ENCODE measurements at regions not wholly inside any gene's neighbourhood (a gene's known extent, or its start where the extent isn't known, plus 50 kb on each side); places are given as distances from the start of the nearest gene placed in this dataset.

GRCh38 chr3:83034806-83035703 is 1273.6 kb upstream of the GBE1 start:
- H3K4me3 Mint-ChIP-seq = no peak overlapping the region
- CTCF ChIA-PET = no interaction called here
- H3K9me3 Mint-ChIP-seq = no peaks in the 10 kb centered on the region
- H3K27ac Mint-ChIP-seq = no peak overlapping the region
- H3K4me1 Mint-ChIP-seq = no peaks in the 10 kb centered on the region
- DNase-seq = no peak
- H3K27me3 Mint-ChIP-seq = no peaks in the 10 kb centered on the region
- no peaks in the 10 kb centered on the region for H3K36me3 Mint-ChIP-seq

GRCh38 chr3:83033133-83033532 is 1271.7 kb upstream of the GBE1 start:
- no peaks in the 10 kb centered on the region for H3K36me3 Mint-ChIP-seq
- CTCF ChIA-PET = no interaction called here

GRCh38 chr3:83023086-83023485 is 1261.6 kb upstream of the GBE1 start:
- CTCF ChIA-PET = no interaction called here
- Mint-ChIP-seq H3K4me3 (no peak overlapping the region), H3K27me3 (no peaks in the 10 kb centered on the region), H3K36me3 (no peaks in the 10 kb centered on the region), H3K27ac (no peak overlapping the region), H3K4me1 (no peaks in the 10 kb centered on the region), H3K9me3 (peaks cover 3% of the 10 kb centered on the region)
- DNase-seq = no peak

More at GRCh38 chr3:83033133-83033532, 1271.7 kb upstream of the GBE1 start:
- H3K27ac Mint-ChIP-seq = no peak overlapping the region
- DNase-seq = no peak
- H3K9me3 Mint-ChIP-seq = no peaks in the 10 kb centered on the region
- H3K27me3 Mint-ChIP-seq = no peaks in the 10 kb centered on the region
- H3K4me3 Mint-ChIP-seq = no peak overlapping the region
- no peaks in the 10 kb centered on the region for H3K4me1 Mint-ChIP-seq

GRCh38 chr3:83011481-83011880 is 1250.0 kb upstream of the GBE1 start:
- no peak for DNase-seq
- Mint-ChIP-seq H3K9me3 (peaks cover 3% of the 10 kb centered on the region), H3K27me3 (no peaks in the 10 kb centered on the region), H3K4me1 (no peaks in the 10 kb centered on the region), H3K27ac (no peak overlapping the region), H3K36me3 (no peaks in the 10 kb centered on the region), H3K4me3 (no peak overlapping the region)
- CTCF ChIA-PET = no interaction called here

- Mint-ChIP-seq H3K4me1 (no peaks in the 10 kb centered on the region), H3K4me3 (no peak overlapping the region), H3K9me3 (peaks cover 6% of the 10 kb centered on the region), H3K27ac (no peak overlapping the region), H3K36me3 (no peaks in the 10 kb centered on the region), H3K27me3 (no peaks in the 10 kb centered on the region)
- CTCF ChIA-PET = no interaction called here
- no peak for DNase-seq
Observed at GRCh38 chr3:83003917-83004316, 1242.5 kb upstream of the GBE1 start.

GRCh38 chr3:83002869-83003445 is 1241.5 kb upstream of the GBE1 start:
- H3K9me3 Mint-ChIP-seq = peaks cover 4% of the 10 kb centered on the region
- H3K4me3 Mint-ChIP-seq = no peak overlapping the region
- CTCF ChIA-PET = no interaction called here

GRCh38 chr3:82999777-83000176 is 1238.3 kb upstream of the GBE1 start:
- no peaks in the 10 kb centered on the region for H3K27me3 Mint-ChIP-seq
- no peak overlapping the region for H3K4me3 Mint-ChIP-seq
- no peaks in the 10 kb centered on the region for H3K4me1 Mint-ChIP-seq
- no peaks in the 10 kb centered on the region for H3K36me3 Mint-ChIP-seq
- H3K27ac Mint-ChIP-seq = no peak overlapping the region
- CTCF ChIA-PET = no interaction called here
- peaks cover 7% of the 10 kb centered on the region for H3K9me3 Mint-ChIP-seq
- DNase-seq = no peak

More at GRCh38 chr3:83002869-83003445, 1241.5 kb upstream of the GBE1 start:
- DNase-seq = no peak
- no peaks in the 10 kb centered on the region for H3K27me3 Mint-ChIP-seq
- H3K36me3 Mint-ChIP-seq = no peaks in the 10 kb centered on the region
- no peaks in the 10 kb centered on the region for H3K4me1 Mint-ChIP-seq
- no peak overlapping the region for H3K27ac Mint-ChIP-seq

- H3K9me3 Mint-ChIP-seq = peaks cover 21% of the 10 kb centered on the region
- H3K27me3 Mint-ChIP-seq = no peaks in the 10 kb centered on the region
- CTCF ChIA-PET = no interaction called here
Observed at GRCh38 chr3:82978368-82978767, 1216.9 kb upstream of the GBE1 start.

GRCh38 chr3:82977871-82978270 is 1216.4 kb upstream of the GBE1 start:
- CTCF ChIA-PET = no interaction called here
- Mint-ChIP-seq H3K9me3 (peaks cover 20% of the 10 kb centered on the region), H3K4me1 (no peaks in the 10 kb centered on the region), H3K36me3 (no peaks in the 10 kb centered on the region), H3K4me3 (no peak overlapping the region), H3K27me3 (no peaks in the 10 kb centered on the region), H3K27ac (no peak overlapping the region)
- DNase-seq = no peak

More at GRCh38 chr3:82978368-82978767, 1216.9 kb upstream of the GBE1 start:
- Mint-ChIP-seq H3K36me3 (no peaks in the 10 kb centered on the region), H3K4me3 (no peak overlapping the region), H3K27ac (no peak overlapping the region), H3K4me1 (no peaks in the 10 kb centered on the region)
- DNase-seq = no peak

- CTCF ChIA-PET = no interaction called here
- Mint-ChIP-seq H3K36me3 (no peaks in the 10 kb centered on the region), H3K9me3 (peaks cover 12% of the 10 kb centered on the region), H3K4me3 (no peak overlapping the region), H3K27me3 (no peaks in the 10 kb centered on the region), H3K4me1 (no peaks in the 10 kb centered on the region), H3K27ac (no peak overlapping the region)
- no peak for DNase-seq
Observed at GRCh38 chr3:82973791-82974190, 1212.3 kb upstream of the GBE1 start.

- no peaks in the 10 kb centered on the region for H3K4me1 Mint-ChIP-seq
- H3K27ac Mint-ChIP-seq = no peak overlapping the region
- H3K4me3 Mint-ChIP-seq = no peak overlapping the region
- H3K36me3 Mint-ChIP-seq = no peaks in the 10 kb centered on the region
- no peaks in the 10 kb centered on the region for H3K27me3 Mint-ChIP-seq
- CTCF ChIA-PET = no interaction called here
- H3K9me3 Mint-ChIP-seq = peaks cover 9% of the 10 kb centered on the region
- no peak for DNase-seq
Observed at GRCh38 chr3:82960379-82960778, 1198.9 kb upstream of the GBE1 start.

GRCh38 chr3:82957696-82958095 is 1196.3 kb upstream of the GBE1 start:
- Mint-ChIP-seq H3K27ac (no peak overlapping the region), H3K4me3 (no peak overlapping the region), H3K9me3 (peaks cover 12% of the 10 kb centered on the region), H3K36me3 (no peaks in the 10 kb centered on the region), H3K4me1 (no peaks in the 10 kb centered on the region), H3K27me3 (no peaks in the 10 kb centered on the region)
- DNase-seq = no peak
- CTCF ChIA-PET = no interaction called here

GRCh38 chr3:82957079-82957478 is 1195.6 kb upstream of the GBE1 start:
- Mint-ChIP-seq H3K27me3 (no peaks in the 10 kb centered on the region), H3K4me1 (no peaks in the 10 kb centered on the region), H3K36me3 (no peaks in the 10 kb centered on the region), H3K4me3 (no peak overlapping the region), H3K27ac (no peak overlapping the region), H3K9me3 (peaks cover 12% of the 10 kb centered on the region)
- DNase-seq = no peak
- CTCF ChIA-PET = no interaction called here

GRCh38 chr3:82954486-82954885 is 1193.0 kb upstream of the GBE1 start:
- peaks cover 10% of the 10 kb centered on the region for H3K9me3 Mint-ChIP-seq
- CTCF ChIA-PET = no interaction called here
- H3K27ac Mint-ChIP-seq = no peak overlapping the region
- H3K36me3 Mint-ChIP-seq = no peaks in the 10 kb centered on the region
- H3K4me3 Mint-ChIP-seq = no peak overlapping the region
- H3K27me3 Mint-ChIP-seq = no peaks in the 10 kb centered on the region
- no peak for DNase-seq
- H3K4me1 Mint-ChIP-seq = no peaks in the 10 kb centered on the region

GRCh38 chr3:82942041-82942440 is 1180.6 kb upstream of the GBE1 start:
- H3K27me3 Mint-ChIP-seq = no peaks in the 10 kb centered on the region
- no peaks in the 10 kb centered on the region for H3K36me3 Mint-ChIP-seq
- H3K27ac Mint-ChIP-seq = no peak overlapping the region
- peaks cover 25% of the 10 kb centered on the region for H3K9me3 Mint-ChIP-seq
- CTCF ChIA-PET = no interaction called here
- no peaks in the 10 kb centered on the region for H3K4me1 Mint-ChIP-seq
- no peak for DNase-seq
- no peak overlapping the region for H3K4me3 Mint-ChIP-seq

Measured in activated naive CD4-positive, alpha-beta T cell treated with anti-CD3 and anti-CD28 coated beads, Interleukin-2, amount 10 ng/mL, durations not matched to agents 7 days and 5 days (primary cell).